H1 (cell line): ENCODE measurements at regions not wholly inside any gene's neighbourhood (a gene's known extent, or its start where the extent isn't known, plus 50 kb on each side); places are given as distances from the start of the nearest gene placed in this dataset.

Source experiments
- CTCF ChIA-PET: fragments of 300-600 bp; sonication (Branson Sonifier 250); formaldehyde crosslinking; loops from one replicate; lab custom pipeline; 2021; ENCODE audit not compliant: partially characterized antibody; lab: Charles Lee
- POLR2A ChIA-PET: fragments of 300-600 bp; sonication (Branson Sonifier 250); formaldehyde crosslinking; loops from one replicate; lab custom pipeline; 2021; ENCODE audit warnings: inconsistent platforms; ENCODE audit not compliant: partially characterized antibody; lab: Charles Lee
- DNase-seq, 2 experiments: peaks; one replicate each; pipeline versions ENCODE4 v3.0.0 to v3.0.0-alpha.2; 2010 to 2022; ENCODE audit warnings: low spot score in 2 of 2, low read depth in 1 of 2, mixed read lengths in 1 of 2
- FAIRE-seq: peaks from 2 replicates; lab custom pipeline; 2011; peaks lifted over from hg19 to GRCh38; lab: Jason Lieb, UNC
- H2AFZ ChIP-seq: 2 replicates; pipeline ENCODE4 v1.8.1; 2012; ENCODE audit warnings: low read length, inconsistent platforms
- H2AK5ac ChIP-seq: 2 replicates; pipeline ENCODE4 v1.6.1; 2013; ENCODE audit warnings: low read depth, low read length
- H2BK120ac ChIP-seq: replicated peaks from 2 replicates; pipeline ENCODE3; 2013; ENCODE audit warnings: low read depth, low read length, inconsistent platforms
- H2BK12ac ChIP-seq: 2 replicates; pipeline ENCODE4 v1.6.1; 2013; ENCODE audit warnings: low read depth, low read length
- H2BK15ac ChIP-seq: 2 replicates; pipeline ENCODE4 v1.6.1; 2013; ENCODE audit warnings: low read length
- H2BK20ac ChIP-seq: 2 replicates; pipeline ENCODE4 v1.6.1; 2013; ENCODE audit warnings: low read length
- H2BK5ac ChIP-seq: 2 replicates; pipeline ENCODE4 v1.6.1; 2013; ENCODE audit warnings: low read depth, low read length
- H3K14ac ChIP-seq: 2 replicates; pipeline ENCODE4 v1.6.1; 2013; ENCODE audit warnings: inconsistent platforms; ENCODE audit not compliant: insufficient read length
- H3K18ac ChIP-seq: 2 replicates; pipeline ENCODE4 v1.6.1; 2013; ENCODE audit warnings: low read length; ENCODE audit errors: extremely low read depth
- H3K23ac ChIP-seq: 2 replicates; pipeline ENCODE4 v1.6.1; 2013; ENCODE audit warnings: inconsistent platforms; ENCODE audit not compliant: insufficient read length
- H3K23me2 ChIP-seq: 2 replicates; pipeline ENCODE4 v1.6.1; 2013; ENCODE audit warnings: low read depth, low read length
- H3K27ac ChIP-seq: 2 replicates; pipeline ENCODE4 v1.6.1; 2011; ENCODE audit warnings: low read depth, low read length, inconsistent platforms
- H3K27me3 ChIP-seq, 4 experiments: replicated peaks in 1 of 4; 1 replicate in 1 of 4; 2 replicates in 3 of 4; pipeline versions ENCODE4 v1.6.1 to v1.8.1; 2011 to 2013; ENCODE audit warnings: low read length in 3 of 4, mild to moderate bottlenecking in 3 of 4, inconsistent platforms in 2 of 4, mixed read lengths in 2 of 4, moderate library complexity in 1 of 4; ENCODE audit not compliant: control insufficient read depth in 3 of 4, insufficient read depth in 3 of 4; ENCODE audit errors: extremely low read depth in 1 of 4
- H3K36me3 ChIP-seq, 4 experiments: 2 replicates each; pipeline versions ENCODE4 v1.6.1 to v1.8.1; 2011 to 2013; ENCODE audit warnings: mild to moderate bottlenecking in 4 of 4, low read length in 3 of 4, moderate library complexity in 2 of 4, control low read depth in 1 of 4, inconsistent platforms in 1 of 4; ENCODE audit not compliant: insufficient read depth in 4 of 4, control insufficient read depth in 2 of 4
- H3K4ac ChIP-seq: replicated peaks from 2 replicates; pipeline ENCODE3; 2013; ENCODE audit warnings: low read length, low read depth, mixed read lengths, inconsistent platforms; ENCODE audit not compliant: insufficient read length
- H3K4me1 ChIP-seq, 4 experiments: replicated peaks in 1 of 4; 1 replicate in 1 of 4; 2 replicates in 3 of 4; pipeline versions ENCODE4 v1.6.1 to v1.8.1; 2011 to 2013; ENCODE audit warnings: low read length in 3 of 4, inconsistent platforms in 2 of 4, mixed read lengths in 1 of 4; ENCODE audit not compliant: insufficient read depth in 4 of 4, control insufficient read depth in 3 of 4
- H3K4me2 ChIP-seq, 2 experiments: 2 replicates each; pipeline versions ENCODE4 v1.6.1 to v1.8.1; 2011 to 2013; ENCODE audit warnings: low read depth in 2 of 2, low read length in 2 of 2, control low read depth in 1 of 2, inconsistent platforms in 1 of 2, mild to moderate bottlenecking in 1 of 2; ENCODE audit not compliant: insufficient read depth in 1 of 2
- H3K4me3 ChIP-seq, 4 experiments: fragments of 200-600, 300-600 bp in 1 of 4; sonication (generic), shearing (Covaris generic), sonication (Bioruptor Twin) in 1 of 4; 2 replicates each; pipeline versions ENCODE4 v1.5.1 to v1.8.1; 2011 to 2016; ENCODE audit warnings: low read length in 4 of 4, low read depth in 3 of 4, control low read depth in 2 of 4, inconsistent platforms in 2 of 4, mild to moderate bottlenecking in 2 of 4, mixed read lengths in 1 of 4, moderate library complexity in 1 of 4; ENCODE audit not compliant: insufficient read depth in 2 of 4; ENCODE audit errors: extremely low read depth in 1 of 4
- H3K56ac ChIP-seq: replicated peaks from 2 replicates; pipeline ENCODE3; 2013; ENCODE audit warnings: low read depth, mild to moderate bottlenecking, mixed read lengths, low read length, inconsistent platforms; ENCODE audit not compliant: insufficient read length
- H3K79me1 ChIP-seq: 2 replicates; pipeline ENCODE4 v1.6.1; 2013; ENCODE audit warnings: low read depth, low read length, control low read depth
- H3K79me2 ChIP-seq, 2 experiments: 2 replicates each; pipeline versions ENCODE4 v1.6.1 to v1.8.1; 2012 to 2013; ENCODE audit warnings: low read length in 2 of 2, mild to moderate bottlenecking in 2 of 2, inconsistent platforms in 1 of 2; ENCODE audit not compliant: insufficient read depth in 2 of 2, control insufficient read depth in 1 of 2
- H3K9ac ChIP-seq, 4 experiments: replicated peaks in 1 of 4; 1 replicate in 1 of 4; 2 replicates in 3 of 4; pipeline versions ENCODE4 v1.6.1 to v1.8.1; 2011 to 2013; ENCODE audit warnings: low read depth in 3 of 4, low read length in 3 of 4, control low read depth in 2 of 4, mild to moderate bottlenecking in 2 of 4, moderate library complexity in 2 of 4, inconsistent platforms in 1 of 4; ENCODE audit errors: extremely low read depth in 1 of 4
- H3K9me3 ChIP-seq, 2 experiments: 2 replicates each; pipeline versions ENCODE4 v1.6.1 to v1.8.1; 2012 to 2013; ENCODE audit warnings: mild to moderate bottlenecking in 2 of 2, moderate library complexity in 2 of 2, control low read depth in 1 of 2, inconsistent platforms in 1 of 2, low read depth in 1 of 2, low read length in 1 of 2, mixed read lengths in 1 of 2; ENCODE audit not compliant: insufficient read depth in 2 of 2
- H4K20me1 ChIP-seq, 2 experiments: replicated peaks in 1 of 2; 2 replicates each; pipeline versions ENCODE3 to v1.8.1; 2011 to 2013; ENCODE audit warnings: inconsistent platforms in 2 of 2, low read length in 2 of 2, mild to moderate bottlenecking in 1 of 2; ENCODE audit not compliant: insufficient read depth in 2 of 2, control insufficient read depth in 1 of 2
- H4K5ac ChIP-seq: 2 replicates; pipeline ENCODE4 v1.6.1; 2013; ENCODE audit warnings: low read length, low read depth, mixed read lengths, inconsistent platforms; ENCODE audit not compliant: insufficient read length
- H4K8ac ChIP-seq: 2 replicates; pipeline ENCODE4 v1.8.0; 2013; ENCODE audit warnings: mild to moderate bottlenecking, moderate library complexity, low read length, inconsistent platforms; ENCODE audit not compliant: insufficient read depth; ENCODE audit errors: extremely low read depth
- H4K91ac ChIP-seq: replicated peaks from 2 replicates; pipeline ENCODE3; 2013; ENCODE audit warnings: low read length, mixed read lengths, inconsistent platforms; ENCODE audit not compliant: insufficient read length
- TAF7 ChIP-seq: optimal IDR thresholded peaks from 2 replicates; pipeline ENCODE3; 2011; ENCODE audit warnings: low read depth, mild to moderate bottlenecking, inconsistent platforms, low read length, moderate library complexity, borderline replicate concordance
- WGBS, 2 experiments: shearing (Covaris generic) in 1 of 2; methylation state at CpG; one replicate each; pipeline versions ENCODE4 v1.1.6 to v1.1.7; 2013 to 2015; ENCODE audit warnings: low lambda C conversion rate in 2 of 2, mixed read lengths in 2 of 2, inconsistent platforms in 1 of 2, low coverage in 1 of 2, missing lambda C conversion rate in 1 of 2; ENCODE audit not compliant: insufficient replicate concordance in 2 of 2, insufficient coverage in 1 of 2, insufficient read length in 1 of 2; ENCODE audit errors: extremely low coverage in 1 of 2, missing lambda C conversion rate in 1 of 2; 5-methylcytosine and 5-hydroxymethylcytosine counted together

GRCh38 chr5:145246961-145247744 lies 588.0 kb downstream of the PRELID2 start:
- POLR2A ChIA-PET = no interaction called here
- Histone ChIP-seq H3K4me1 (peaks cover 2 to 6% (median 4%) of the 10 kb centered on the region in 4 experiments; a peak in 5 of 7 replicates), H3K4me3 (no peak overlapping the region), H2BK15ac (no peak overlapping the region), H3K4me2 (no peak overlapping the region; a peak in 1 of 4 replicates), H3K36me3 (no peaks in the 10 kb centered on the region), H2BK20ac (no peak overlapping the region), H3K9me3 (no peaks in the 10 kb centered on the region), H2AK5ac (no peak overlapping the region), H4K20me1 (no peaks in the 10 kb centered on the region), H3K14ac (no peak overlapping the region), H4K8ac (no peak overlapping the region), H3K56ac (no peak overlapping the region), H2AFZ (0 out of 2 replicates have a peak overlapping the region, but pooled peaks have one; percentile 7), H3K79me1 (no peaks in the 10 kb centered on the region), H4K91ac (peak overlapping the region; percentile 49), H2BK12ac (no peak overlapping the region), H3K79me2 (no peaks in the 10 kb centered on the region), H3K23ac (no peak overlapping the region)
- FAIRE-seq = no peak
- no peak for TF ChIP-seq TAF7
- TF ChIP-seq, all 59 proteins: peak for 0
- WGBS, 2 experiments = 72% methylated on average over 4 of the region's 4 CpGs; no CpG with 5 or more reads in 1 of the 2 experiments
- peak overlapping the region; percentile 4 for H4K5ac ChIP-seq
- no peaks in the 10 kb centered on the region for H3K23me2 ChIP-seq
- no peak overlapping the region for H3K4ac ChIP-seq
- no peak overlapping the region for H2BK5ac ChIP-seq
- no peak for DNase-seq
- H3K18ac ChIP-seq = no peak overlapping the region
- CTCF ChIA-PET = interaction anchor here (2.9 kb wide), 1 partner anchor 9 kb away, joined by 12 read pairs; no protein-coding TSS in a partner anchor
- no peak overlapping the region for H3K27ac ChIP-seq
- H3K27me3 ChIP-seq = no peaks in the 10 kb centered on the region
- H3K9ac ChIP-seq = no peak overlapping the region
- no peak overlapping the region for H2BK120ac ChIP-seq
